DMS79 (cell line): ENCODE measurements at regions not wholly inside any gene's neighbourhood (a gene's known extent, or its start where the extent isn't known, plus 50 kb on each side); places are given as distances from the start of the nearest gene placed in this dataset.

Source experiments
- DNase-seq: peaks from one replicate; lab custom pipeline; 2025; lab: John Stamatoyannopoulos, UW

DNA sequence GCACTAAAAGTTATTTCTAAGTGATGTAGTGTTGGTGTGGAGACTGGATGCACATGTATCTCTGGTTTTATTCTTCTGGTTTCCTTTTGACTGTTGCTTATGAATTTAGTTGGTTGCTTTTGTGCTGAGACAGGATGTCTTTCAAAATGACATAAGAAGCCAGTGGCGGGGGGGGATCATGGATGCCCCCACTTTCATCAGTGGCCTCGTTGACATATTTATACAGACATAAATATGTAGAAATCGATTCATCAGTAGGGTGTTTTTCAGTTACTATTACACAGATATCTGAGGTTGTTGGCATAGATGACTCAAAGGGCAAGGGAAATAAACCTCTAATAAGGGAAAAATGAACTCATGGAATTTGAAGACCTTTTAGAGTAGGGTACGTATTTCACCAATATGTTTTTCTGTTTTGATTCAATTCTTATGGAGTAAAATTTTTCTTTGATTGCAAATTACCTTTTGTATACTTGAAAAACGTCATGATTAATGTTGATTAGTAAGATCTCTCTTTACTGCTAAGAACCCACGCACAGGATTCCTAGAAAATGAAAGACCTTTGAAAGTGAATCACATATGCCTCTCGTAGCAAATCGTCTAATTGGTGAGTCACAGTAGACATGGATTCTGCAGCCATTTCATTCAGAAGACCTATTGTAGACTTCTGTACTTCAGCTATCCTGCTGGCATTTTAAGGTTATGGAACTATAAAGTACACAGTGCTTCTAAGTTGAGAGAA, 97.4 kb upstream of the RBMS3 start:
- no peak for DNase-seq

DNA sequence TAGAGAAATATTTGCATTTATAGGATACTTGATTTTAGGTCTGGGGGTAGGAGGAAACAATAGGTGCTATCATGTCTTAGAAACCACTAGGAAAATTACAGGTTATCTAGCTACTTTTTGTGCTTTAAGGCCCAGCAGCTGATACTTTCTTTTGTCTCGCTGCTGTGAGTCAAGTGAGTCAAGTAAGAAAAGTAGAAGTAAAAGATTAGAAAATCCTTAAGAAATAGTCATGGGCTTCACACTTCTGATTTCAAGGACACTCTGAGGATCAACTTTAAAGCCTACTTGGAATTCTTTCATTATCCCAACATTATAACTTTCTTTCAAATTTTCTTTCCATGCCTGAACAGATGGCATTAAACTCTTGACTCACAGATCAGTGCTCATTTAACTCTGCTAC, 95.2 kb upstream of the RBMS3 start:
- no peak for DNase-seq

- no peak for DNase-seq
These were observed 94.7 kb upstream of the RBMS3 start for GRCh38 chr3:29186131-29186599.

DNA sequence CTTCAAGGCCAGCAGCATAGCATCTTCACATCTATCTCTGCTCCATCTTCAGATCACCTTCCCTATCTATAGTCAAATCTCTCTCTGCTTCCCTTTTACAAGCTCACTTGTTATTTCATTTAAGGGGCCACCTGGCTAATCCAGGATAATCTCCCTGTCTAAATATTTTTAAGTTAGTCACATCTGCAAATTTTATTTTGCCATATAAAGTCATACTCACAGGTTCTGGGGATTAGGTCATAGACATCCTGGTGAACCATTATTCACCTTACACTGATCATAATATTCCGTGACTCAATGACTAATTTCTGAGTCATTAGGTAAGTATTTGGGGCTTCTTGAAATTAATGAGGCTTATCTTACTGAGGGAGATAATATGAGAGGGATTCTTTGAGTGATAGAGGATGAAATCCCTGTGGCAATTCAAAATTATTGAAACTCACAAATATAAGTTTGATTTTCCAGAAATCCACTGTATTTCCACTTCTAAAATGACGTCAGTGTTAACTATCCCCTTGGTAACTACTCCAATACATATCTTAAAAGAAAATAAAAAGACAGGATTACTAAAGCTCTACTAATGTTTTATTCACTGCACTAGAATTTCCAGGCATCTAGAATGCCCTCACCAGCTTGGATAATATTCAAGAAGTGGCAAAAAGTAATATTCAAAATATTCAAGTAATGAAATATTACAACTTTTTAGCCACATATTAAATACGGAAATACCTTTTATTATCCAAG, 93.7 kb upstream of the RBMS3 start:
- no peak for DNase-seq

- DNase-seq: no peak
These were observed 91.5 kb upstream of the RBMS3 start for GRCh38 chr3:29189328-29189727.

- DNase-seq: no peak
These were observed 86.7 kb upstream of the RBMS3 start for GRCh38 chr3:29194139-29194538.

DNA sequence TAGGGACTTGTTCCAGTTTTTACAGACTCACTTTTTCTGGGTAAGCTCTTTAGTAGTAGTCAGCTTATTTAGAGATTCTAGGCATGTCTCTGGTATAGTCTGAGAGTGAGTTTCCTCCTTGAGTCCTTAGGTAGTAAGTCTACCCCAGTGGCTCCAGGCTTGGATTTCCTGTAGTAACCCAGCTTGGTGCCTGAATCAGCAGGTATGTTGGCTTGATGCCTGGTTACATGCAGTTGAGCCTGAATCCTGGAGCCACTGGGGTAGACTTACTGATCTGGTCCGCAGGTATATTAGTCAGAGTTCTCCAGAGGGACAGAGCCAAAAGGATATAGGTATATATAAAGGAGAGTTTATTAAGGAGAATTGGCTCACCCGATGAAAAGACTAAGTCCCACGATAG, 85.8 kb upstream of the RBMS3 start:
- DNase-seq: no peak

DNA sequence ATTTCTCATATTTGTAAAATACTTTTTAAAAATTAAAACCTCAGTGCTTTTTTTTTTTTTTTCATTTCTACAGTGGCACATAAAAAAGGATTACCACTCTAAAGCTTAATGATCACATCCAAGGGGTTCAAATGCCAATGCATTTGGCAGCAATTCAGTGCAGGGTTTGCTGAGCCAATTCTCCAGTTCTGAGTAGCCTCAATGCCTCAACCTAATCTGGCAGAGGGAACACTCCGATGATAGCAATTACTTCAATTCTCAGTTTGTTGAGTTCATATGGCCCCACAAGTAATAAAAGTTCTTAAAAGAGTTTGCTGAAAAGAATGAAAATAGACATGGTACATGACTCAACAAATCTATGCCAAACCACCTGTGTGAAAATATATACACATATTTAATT, 79.3 kb upstream of the RBMS3 start:
- peak; percentile 13 for DNase-seq

- DNase-seq: no peak
These were observed 78.5 kb upstream of the RBMS3 start for GRCh38 chr3:29202378-29202777.

GRCh38 chr3:29203851-29204250, 77.0 kb upstream of the RBMS3 start:
- no peak for DNase-seq

DNA sequence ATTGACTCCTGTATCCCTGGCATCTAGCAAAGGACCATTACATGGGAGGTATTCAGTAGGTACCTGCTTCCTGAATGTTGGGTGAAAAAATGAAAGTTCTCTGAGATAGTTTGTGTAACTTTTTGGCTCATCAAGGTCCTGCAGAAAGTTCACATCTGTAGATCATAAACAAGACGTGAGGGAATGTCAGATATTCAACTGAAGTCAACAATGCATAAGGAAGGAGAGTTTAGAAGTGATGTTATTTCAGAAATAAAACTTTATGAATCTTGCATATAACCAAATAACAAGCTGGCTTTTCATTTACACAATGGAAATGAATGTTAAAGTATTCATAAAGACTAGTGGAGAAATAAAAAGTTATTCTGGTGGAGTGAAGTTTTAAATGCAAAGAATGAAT, 73.4 kb upstream of the RBMS3 start:
- DNase-seq: no peak

GRCh38 chr3:29212789-29213433, 68.0 kb upstream of the RBMS3 start:
- DNase-seq: no peak

DNA sequence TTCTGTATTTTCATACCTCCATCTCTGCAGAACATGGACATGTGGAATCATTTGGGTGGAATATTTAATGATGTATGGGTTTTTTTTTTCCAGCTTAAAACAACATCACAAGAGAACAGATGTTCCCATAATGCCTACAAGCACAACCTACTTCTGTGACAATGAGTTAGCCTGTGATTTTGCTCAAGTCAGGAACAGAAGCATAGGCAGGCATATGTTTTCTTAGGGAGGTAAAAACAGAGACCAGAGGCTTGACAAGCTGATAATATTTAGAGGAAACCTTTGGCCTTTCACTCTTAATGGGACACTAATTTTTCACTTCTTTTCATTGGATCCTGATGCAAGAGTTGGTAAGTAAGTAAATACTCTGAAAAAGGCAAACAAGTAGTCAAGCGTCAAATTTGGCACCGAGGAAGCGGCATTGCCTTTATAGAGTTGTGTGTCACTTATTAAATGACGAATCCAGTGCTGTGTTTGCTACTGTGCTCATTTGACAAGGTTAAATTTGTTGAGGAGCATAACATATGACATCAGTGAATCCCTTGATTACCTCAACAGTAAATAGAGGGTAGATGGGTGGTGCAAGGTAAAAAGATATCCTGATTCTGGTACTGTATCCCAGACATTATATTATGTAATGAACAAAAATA, 66.7 kb upstream of the RBMS3 start:
- DNase-seq: no peak

- no peak for DNase-seq
These were observed 64.9 kb upstream of the RBMS3 start for GRCh38 chr3:29215948-29216347.

DNA sequence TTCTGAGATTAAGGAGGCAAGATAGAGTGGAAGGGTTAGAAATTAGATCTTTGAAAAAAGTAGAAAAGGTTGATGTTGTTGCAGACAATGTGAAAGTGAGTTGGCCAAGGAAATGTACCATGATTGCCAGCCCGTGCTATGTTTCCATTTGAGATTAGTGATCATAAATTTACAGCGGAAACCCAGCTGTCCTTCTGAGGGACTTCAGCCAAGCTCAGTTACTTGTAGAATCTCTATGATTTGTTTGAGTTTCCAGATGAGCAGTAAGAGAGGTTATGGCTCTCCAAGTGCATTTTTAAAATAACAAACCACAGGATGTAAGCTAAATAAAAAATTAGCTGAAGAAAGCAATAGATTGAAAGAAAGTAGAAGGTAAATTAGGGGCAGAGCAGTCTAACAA, 54.2 kb upstream of the RBMS3 start:
- peak; percentile 52 for DNase-seq

GRCh38 chr3:29227307-29227706, 53.6 kb upstream of the RBMS3 start:
- no peak for DNase-seq
